DOHH2 (cell line): ENCODE measurements at regions not wholly inside any gene's neighbourhood (a gene's known extent, or its start where the extent isn't known, plus 50 kb on each side); places are given as distances from the start of the nearest gene placed in this dataset.

Experiments
- H3F3A ChIP-seq: fragments of 200-600 bp; sonication (generic), shearing (Covaris generic); 2 replicates; pipeline ENCODE4 v1.6.0; 2016; ENCODE audit warnings: antibody characterized with exemption, mild to moderate bottlenecking; ENCODE audit not compliant: control insufficient read depth, insufficient read depth
- H3K27ac ChIP-seq: fragments of 200-600 bp; sonication (generic); 2 replicates; pipeline ENCODE4 v1.5.1; 2014; ENCODE audit warnings: low read depth, mild to moderate bottlenecking, low read length, moderate library complexity
- H3K27me3 ChIP-seq: fragments of 200-600 bp; sonication (generic); 2 replicates; pipeline ENCODE4 v1.6.1; 2014; ENCODE audit warnings: mild to moderate bottlenecking, low read length, mixed read lengths; ENCODE audit not compliant: control insufficient read depth
- H3K36me3 ChIP-seq: fragments of 200-600 bp; sonication (generic); 2 replicates; pipeline ENCODE4 v1.6.1; 2014; ENCODE audit warnings: mild to moderate bottlenecking, low read length, moderate library complexity, mixed read lengths; ENCODE audit not compliant: control insufficient read depth
- H3K4me1 ChIP-seq: fragments of 200-600 bp; sonication (generic); 2 replicates; pipeline ENCODE4 v1.6.1; 2014; ENCODE audit warnings: mild to moderate bottlenecking, low read length, mixed read lengths; ENCODE audit not compliant: control insufficient read depth
- H3K4me2 ChIP-seq: fragments of 200-600 bp; sonication (generic); 2 replicates; pipeline ENCODE4 v1.6.0; 2014; ENCODE audit warnings: mild to moderate bottlenecking, low read length, moderate library complexity
- H3K4me3 ChIP-seq: fragments of 200-600 bp; sonication (generic); 2 replicates; pipeline ENCODE4 v1.5.1; 2014; ENCODE audit warnings: mild to moderate bottlenecking, low read length, mixed read lengths
- H3K79me2 ChIP-seq: fragments of 200-600 bp; sonication (generic); 2 replicates; pipeline ENCODE4 v1.6.1; 2014; ENCODE audit warnings: mild to moderate bottlenecking, low read length, mixed read lengths; ENCODE audit not compliant: control insufficient read depth
- H3K9me2 ChIP-seq: fragments of 200-600 bp; sonication (generic); replicated peaks from 2 replicates; pipeline ENCODE4 v1.6.1; 2014; ENCODE audit warnings: mild to moderate bottlenecking, low read length, mixed read lengths; ENCODE audit not compliant: control insufficient read depth
- H3K9me3 ChIP-seq: fragments of 200-600 bp; sonication (generic); 2 replicates; pipeline ENCODE4 v1.6.1; 2014; ENCODE audit warnings: antibody characterized with exemption, low read length, mixed read lengths; ENCODE audit not compliant: control insufficient read depth, insufficient read depth
- H4K20me1 ChIP-seq: fragments of 200-600 bp; sonication (generic); 2 replicates; pipeline ENCODE4 v1.6.0; 2014; ENCODE audit warnings: low read depth, mild to moderate bottlenecking, antibody characterized with exemption, low read length, moderate library complexity; ENCODE audit not compliant: control insufficient read depth, insufficient read depth
- CTCF ChIP-seq: fragments of 200-600 bp; sonication (generic); IDR thresholded peaks from one replicate; pipeline ENCODE4 v1.5.1; 2014; ENCODE audit warnings: antibody characterized with exemption, mild to moderate bottlenecking, low read depth, low read length; ENCODE audit not compliant: poor library complexity, severe bottlenecking
- EZH2phosphoT487 ChIP-seq: fragments of 200-600 bp; sonication (generic); IDR thresholded peaks from 2 replicates; pipeline ENCODE4 v1.6.1; 2017; ENCODE audit warnings: borderline replicate concordance, mild to moderate bottlenecking, antibody characterized with exemption, low read length, moderate library complexity, mixed read lengths

- H3K4me3 ChIP-seq, result no peak overlapping the region
- no peaks in the 10 kb centered on the region for H3K4me1 ChIP-seq
- no peak overlapping the region for H3K4me2 ChIP-seq
- no peaks in the 10 kb centered on the region for H3K27me3 ChIP-seq
- TF ChIP-seq EZH2phosphoT487, result no peak
- no peak for TF ChIP-seq CTCF
- H3K36me3 ChIP-seq, result no peaks in the 10 kb centered on the region
- H3K9me2 ChIP-seq, result no peaks in the 10 kb centered on the region
- no peaks in the 10 kb centered on the region for H4K20me1 ChIP-seq
- no peaks in the 10 kb centered on the region for H3F3A ChIP-seq
- no peak overlapping the region for H3K27ac ChIP-seq
- no peaks in the 10 kb centered on the region for H3K9me3 ChIP-seq
- H3K79me2 ChIP-seq, result no peaks in the 10 kb centered on the region
Observed at GRCh38 chr16:47806309-47806847, 345.2 kb downstream of the PHKB start.

- H3K36me3 ChIP-seq, result no peaks in the 10 kb centered on the region
- no peaks in the 10 kb centered on the region for H3F3A ChIP-seq
- H3K4me2 ChIP-seq, result no peak overlapping the region
- no peaks in the 10 kb centered on the region for H3K9me2 ChIP-seq
- H3K27ac ChIP-seq, result no peak overlapping the region
- H3K4me1 ChIP-seq, result no peaks in the 10 kb centered on the region
- H3K9me3 ChIP-seq, result peaks cover 7% of the 10 kb centered on the region; the same call in 1 of the 2 replicates
- no peaks in the 10 kb centered on the region for H4K20me1 ChIP-seq
- no peak for TF ChIP-seq CTCF
- no peak for TF ChIP-seq EZH2phosphoT487
- no peaks in the 10 kb centered on the region for H3K27me3 ChIP-seq
- H3K4me3 ChIP-seq, result no peak overlapping the region
- H3K79me2 ChIP-seq, result no peaks in the 10 kb centered on the region
Observed at GRCh38 chr16:47787696-47788095, 326.6 kb downstream of the PHKB start.

- H3K79me2 ChIP-seq, result no peaks in the 10 kb centered on the region
- no peak for TF ChIP-seq EZH2phosphoT487
- no peak for TF ChIP-seq CTCF
- no peaks in the 10 kb centered on the region for H3F3A ChIP-seq
- no peak overlapping the region for H3K27ac ChIP-seq
- no peak overlapping the region for H3K4me2 ChIP-seq
- H4K20me1 ChIP-seq, result no peaks in the 10 kb centered on the region
- H3K36me3 ChIP-seq, result no peaks in the 10 kb centered on the region
- no peaks in the 10 kb centered on the region for H3K9me3 ChIP-seq
- H3K4me3 ChIP-seq, result no peak overlapping the region
- H3K27me3 ChIP-seq, result no peaks in the 10 kb centered on the region; the same call in 1 of the 2 replicates
- H3K9me2 ChIP-seq, result no peaks in the 10 kb centered on the region
- H3K4me1 ChIP-seq, result no peaks in the 10 kb centered on the region
Observed at GRCh38 chr16:47781673-47782072, 320.5 kb downstream of the PHKB start.
